K562 (cell line): ENCODE measurements at regions not wholly inside any gene's neighbourhood (a gene's known extent, or its start where the extent isn't known, plus 50 kb on each side); places are given as distances from the start of the nearest gene placed in this dataset.

Experiments used
- ATAC-seq: fragments of 200-7000 bp; cut with Tn5 transposase; 3 replicates; pipeline ENCODE4 v1.9.1; 2020; ENCODE audit warnings: moderate library complexity
- BruUV-seq: library from RNA; stranded (reverse); fragments of 400-500 nt; replicated peaks from 2 replicates; lab custom pipeline; 2021; lab: Mats Ljungman, UMichigan
- CTCF ChIA-PET: fragments of 300-600 bp; formaldehyde crosslinking; extraction: SDS; loops from one replicate; lab custom pipeline; 2021; ENCODE audit warnings: low intra/inter-chr PET ratio; lab: Yijun Ruan, JAX
- POLR2A ChIA-PET: fragments of 300-600, 350-650 bp; sonication (Branson Sonifier 250); formaldehyde crosslinking; extraction: SDS; loops from one replicate; lab custom pipeline; 2021; ENCODE audit warnings: antibody characterized with exemption, inconsistent platforms; lab: Yijun Ruan, JAX
- DNase-seq, 4 experiments: peaks; one replicate each; pipeline versions ENCODE4 v3.0.0 to v3.0.0-alpha.2; 2011 to 2018; ENCODE audit warnings: low spot score in 3 of 4, mixed read lengths in 3 of 4; ENCODE audit errors: extremely low read depth in 1 of 4
- FAIRE-seq: peaks from 2 replicates; lab custom pipeline; 2011; peaks lifted over from hg19 to GRCh38; lab: Jason Lieb, UNC
- H2AFZ ChIP-seq: 2 replicates; pipeline ENCODE4 v1.6.0; 2011; ENCODE audit warnings: low read depth, low read length, control low read depth, inconsistent platforms
- H3K27ac ChIP-seq: fragments of 200-600 bp; 3 replicates; pipeline ENCODE4 v1.8.0; 2011; ENCODE audit warnings: low read depth, mild to moderate bottlenecking, control low read depth, inconsistent platforms, low read length, moderate library complexity, mixed read lengths; ENCODE audit errors: extremely low read depth
- H3K27me3 ChIP-seq, 2 experiments: fragments of 300-600 bp in 1 of 2; 2 replicates in 1 of 2; 3 replicates in 1 of 2; pipeline versions ENCODE4 v1.6.0 to v1.8.0; 2011; ENCODE audit warnings: inconsistent platforms in 2 of 2, low read length in 2 of 2, mild to moderate bottlenecking in 1 of 2, mixed read lengths in 1 of 2, moderate library complexity in 1 of 2; ENCODE audit not compliant: control insufficient read depth in 2 of 2, insufficient read depth in 2 of 2
- H3K36me3 ChIP-seq: fragments of 300-600 bp; 3 replicates; pipeline ENCODE4 v1.8.0; 2011; ENCODE audit warnings: mild to moderate bottlenecking, low read length, inconsistent platforms; ENCODE audit not compliant: control insufficient read depth, insufficient read depth
- H3K4me1 ChIP-seq, 2 experiments: fragments of 200-600 bp in 1 of 2; replicated peaks in 1 of 2; 2 replicates in 1 of 2; 3 replicates in 1 of 2; pipeline versions ENCODE4 v1.5.1 to v1.8.0; 2011; ENCODE audit warnings: inconsistent platforms in 2 of 2, low read length in 2 of 2, mild to moderate bottlenecking in 1 of 2, mixed read lengths in 1 of 2, moderate library complexity in 1 of 2; ENCODE audit not compliant: control insufficient read depth in 2 of 2, insufficient read depth in 2 of 2
- H3K4me2 ChIP-seq: 2 replicates; pipeline ENCODE4 v1.6.1; 2011; ENCODE audit warnings: low read length, control low read depth, inconsistent platforms, mixed read lengths; ENCODE audit not compliant: insufficient read depth
- H3K4me3 ChIP-seq: fragments of 200-600 bp; sonication (generic), shearing (Covaris generic); 2 replicates; pipeline ENCODE4 v1.5.1; 2016; ENCODE audit warnings: control low read depth, inconsistent platforms
- H3K79me2 ChIP-seq: fragments of 200-600 bp; 3 replicates; pipeline ENCODE4 v1.8.0; 2011; ENCODE audit warnings: low read length, inconsistent platforms; ENCODE audit not compliant: control insufficient read depth, insufficient read depth
- H3K9ac ChIP-seq, 2 experiments: 2 replicates each; pipeline versions ENCODE4 v1.6.0 to v1.6.1; 2011; ENCODE audit warnings: low read depth in 2 of 2, low read length in 2 of 2, control low read depth in 1 of 2, inconsistent platforms in 1 of 2, mild to moderate bottlenecking in 1 of 2, mixed read lengths in 1 of 2; ENCODE audit not compliant: insufficient read depth in 1 of 2
- H3K9me1 ChIP-seq: one replicate; pipeline ENCODE4 v1.6.0; 2011; ENCODE audit warnings: inconsistent platforms, mild to moderate bottlenecking, low read length, moderate library complexity; ENCODE audit not compliant: control insufficient read depth, insufficient read depth
- H3K9me3 ChIP-seq: replicated peaks from 2 replicates; pipeline ENCODE4 v1.5.1; 2011; ENCODE audit warnings: low read depth, low read length, inconsistent platforms; ENCODE audit not compliant: control insufficient read depth, insufficient read depth
- H4K20me1 ChIP-seq: replicated peaks from 2 replicates; pipeline ENCODE4 v1.6.1; 2011; ENCODE audit warnings: low read length, inconsistent platforms, mixed read lengths; ENCODE audit not compliant: control insufficient read depth, insufficient read depth
- ATF1 ChIP-seq, 2 experiments: fragments of 450-650 bp in 1 of 2; IDR thresholded peaks; 2 replicates each; pipeline ENCODE4 v1.6.1; 2016; ENCODE audit warnings: missing compliant biosample characterization in 1 of 2, missing genetic modification characterization in 1 of 2
- CREB1 ChIP-seq, 2 experiments: sonication (generic) in 1 of 2; formaldehyde crosslinking in 1 of 2; IDR thresholded peaks; 2 replicates each; pipeline versions ENCODE4 v1.6.1 to v1.8.0; 2012 to 2022; ENCODE audit warnings: inconsistent platforms in 1 of 2, mild to moderate bottlenecking in 1 of 2, missing genetic modification reagents in 1 of 2, moderate library complexity in 1 of 2
- CTCFL ChIP-seq: IDR thresholded peaks from 2 replicates; pipeline ENCODE4 v1.6.1; 2011; ENCODE audit warnings: borderline replicate concordance, low read depth, mild to moderate bottlenecking, moderate library complexity, low read length; ENCODE audit not compliant: insufficient read depth, poor library complexity, severe bottlenecking
- EZH2 ChIP-seq: IDR thresholded peaks from 2 replicates; pipeline ENCODE4 v1.6.1; 2012; ENCODE audit warnings: low read depth, mild to moderate bottlenecking, inconsistent platforms, low read length, borderline replicate concordance
- HDAC8 ChIP-seq: fragments of 450-650 bp; IDR thresholded peaks from 2 replicates; pipeline ENCODE4 v1.6.1; 2016; ENCODE audit warnings: mild to moderate bottlenecking, missing genetic modification characterization, moderate library complexity, missing compliant biosample characterization
- JUND ChIP-seq, 2 experiments: IDR thresholded peaks; 2 replicates in 1 of 2; 3 replicates in 1 of 2; pipeline ENCODE4 v1.6.1; 2011; ENCODE audit warnings: borderline replicate concordance in 2 of 2, low read depth in 2 of 2, low read length in 2 of 2, improper control_type of control experiment in 1 of 2, missing biosample characterization in 1 of 2, missing genetic modification characterization in 1 of 2, missing genetic modification reagents in 1 of 2
- MEIS2 ChIP-seq: fragments of 450-650 bp; IDR thresholded peaks from 2 replicates; pipeline ENCODE4 v1.6.1; 2014; ENCODE audit warnings: mild to moderate bottlenecking; ENCODE audit not compliant: partially characterized antibody
- MTF1 ChIP-seq: fragments of 250-450 bp; sonication (Bioruptor Pico); IDR thresholded peaks from 2 replicates; pipeline ENCODE4 v1.9.0; 2021; ENCODE audit warnings: moderate library complexity, mild to moderate bottlenecking, inconsistent platforms, borderline replicate concordance
- MYNN ChIP-seq, 2 experiments: sonication (generic); formaldehyde crosslinking in 1 of 2; IDR thresholded peaks; 2 replicates each; pipeline versions ENCODE4 v1.5.0 to v1.6.1; 2016 to 2020; ENCODE audit warnings: antibody characterized with exemption in 1 of 2, missing genetic modification reagents in 1 of 2
- NR4A1 ChIP-seq, 2 experiments: fragments of 250-450 bp in 1 of 2; fragments of 450-650 bp in 1 of 2; sonication (Bioruptor Pico) in 1 of 2; IDR thresholded peaks; 2 replicates each; pipeline versions ENCODE4 v1.4.0 to v1.6.1; 2016 to 2020; ENCODE audit warnings: mild to moderate bottlenecking in 2 of 2, missing compliant biosample characterization in 1 of 2, missing genetic modification characterization in 1 of 2, moderate library complexity in 1 of 2
- RBFOX2 ChIP-seq: fragments of 200-400 bp; formaldehyde crosslinking; IDR thresholded peaks from 2 replicates; pipeline ENCODE4 v1.6.1; 2017; ENCODE audit warnings: low read depth, mild to moderate bottlenecking, low read length, moderate library complexity
- SMAD4 ChIP-seq: fragments of 250-450 bp; sonication (Bioruptor Pico); conservative IDR thresholded peaks from 2 replicates; pipeline ENCODE4 v1.8.0; 2021; ENCODE audit warnings: inconsistent platforms, mild to moderate bottlenecking, moderate library complexity
- SMC3 ChIP-seq: conservative IDR thresholded peaks from 2 replicates; pipeline ENCODE4 v1.6.1; 2011; ENCODE audit warnings: low read depth, low read length, improper control_type of control experiment; ENCODE audit not compliant: insufficient read depth
- SNIP1 ChIP-seq: fragments of 450-650 bp; IDR thresholded peaks from 2 replicates; pipeline ENCODE4 v1.7.1; 2017; ENCODE audit warnings: low read depth, mild to moderate bottlenecking
- SP1 ChIP-seq: sonication (generic); formaldehyde crosslinking; IDR thresholded peaks from 2 replicates; pipeline ENCODE4 v1.8.1; 2022; ENCODE audit warnings: mild to moderate bottlenecking, missing genetic modification reagents
- ZNF263 ChIP-seq: sonication (generic); formaldehyde crosslinking; IDR thresholded peaks from 2 replicates; pipeline ENCODE4 v1.8.0; 2022; ENCODE audit warnings: mild to moderate bottlenecking, missing genetic modification reagents, borderline replicate concordance
- ZNF561 ChIP-seq: fragments of 450-650 bp; formaldehyde crosslinking; conservative IDR thresholded peaks from 2 replicates; pipeline ENCODE4 v1.4.0; 2020; ENCODE audit warnings: mild to moderate bottlenecking, moderate library complexity
- WGBS: fragments of 100-300 bp; shearing (Covaris generic); methylation state at CpG from one replicate; pipeline ENCODE4 v1.1.6; 2016; ENCODE audit warnings: low coverage, mixed read lengths; ENCODE audit not compliant: insufficient coverage; ENCODE audit errors: missing lambda C conversion rate; 5-methylcytosine and 5-hydroxymethylcytosine counted together
- in situ Hi-C: fragments of 300-500 bp; cut with MboI; formaldehyde crosslinking; loops from 4 replicates; pipeline ENCODE4 v1.15.0; 2018; ENCODE audit warnings: inconsistent platforms, mixed read lengths
- intact Hi-C: fragments of 100-400 bp; cut with micrococcal nuclease; formaldehyde crosslinking; loops from 2 replicates; pipeline ENCODE4 v1.14.2; 2022

- TF ChIP-seq MTF1, result no peak
- TF ChIP-seq ATF1 (CRISPR knock-in tag; IDR thresholded peaks at IDR 0.05), result no peak
- TF ChIP-seq ATF1 (tag; IDR thresholded peaks at IDR 0.05), result no peak
- TF ChIP-seq CREB1 (IDR thresholded peaks at IDR 0.05), result no peak
- TF ChIP-seq CREB1 (CRISPR knock-in tag; IDR thresholded peaks at IDR 0.05), result no peak
- TF ChIP-seq RBFOX2, result no peak
- no peak for TF ChIP-seq SMAD4 (CRISPR knock-in tag)
- TF ChIP-seq ZNF561 (CRISPR knock-in tag), result no peak
- TF ChIP-seq NR4A1 (CRISPR knock-in tag; IDR thresholded peaks at IDR 0.05), result no peak
- no peak for TF ChIP-seq NR4A1 (tag; IDR thresholded peaks at IDR 0.05)
- TF ChIP-seq EZH2, result no peak
- no peak for TF ChIP-seq ZNF263 (CRISPR knock-in tag)
- TF ChIP-seq MEIS2, result no peak
Observed at GRCh38 chr3:144369129-144369879, 397.7 kb downstream of the DIPK2A start (continued).

- Histone ChIP-seq H3K9ac (no peak overlapping the region), H2AFZ (no peak overlapping the region), H3K4me3 (no peak overlapping the region), H3K27ac (no peak overlapping the region), H3K79me2 (no peaks in the 10 kb centered on the region), H3K36me3 (no peaks in the 10 kb centered on the region), H3K9me1 (no peaks in the 10 kb centered on the region), H4K20me1 (no peaks in the 10 kb centered on the region), H3K4me1 (no peaks in the 10 kb centered on the region), H3K27me3 (no peaks in the 10 kb centered on the region), H3K4me2 (no peak overlapping the region), H3K9me3 (no peaks in the 10 kb centered on the region)
- in situ Hi-C loops (no loop called here), intact Hi-C loops (no loop called here)
- WGBS, result 0% methylated on average over 1 of the region's 1 CpG
- FAIRE-seq, result no peak
- DNase-seq, result no peak
- POLR2A ChIA-PET, result no interaction called here
- CTCF ChIA-PET, result no interaction called here
- no peak for ATAC-seq
- no TSS peak for BruUV-seq
- no peak for TF ChIP-seq JUND (IDR thresholded peaks at IDR 0.05; ENCODE audit: borderline replicate concordance, low read depth, low read length)
- TF ChIP-seq JUND (tag; IDR thresholded peaks at IDR 0.05; ENCODE audit: borderline replicate concordance, low read depth, low read length), result no peak
- no peak for TF ChIP-seq SP1 (CRISPR knock-in tag)
- TF ChIP-seq MYNN (IDR thresholded peaks at IDR 0.05), result no peak
- no peak for TF ChIP-seq MYNN (CRISPR knock-in tag; IDR thresholded peaks at IDR 0.05)
- TF ChIP-seq SMC3, result no peak
- TF ChIP-seq SNIP1, result no peak
- TF ChIP-seq HDAC8 (tag), result no peak
- TF ChIP-seq CTCFL, result no peak
Observed at GRCh38 chr3:144375088-144375487, 403.5 kb downstream of the DIPK2A start.
